COLO668 (cell line): ENCODE measurements at regions not wholly inside any gene's neighbourhood (a gene's known extent, or its start where the extent isn't known, plus 50 kb on each side); places are given as distances from the start of the nearest gene placed in this dataset.

Source experiments
- DNase-seq: peaks from one replicate; lab custom pipeline; 2025; ENCODE audit not compliant: unreplicated experiment; lab: John Stamatoyannopoulos, UW

- no peak for DNase-seq
Observed at GRCh38 chr13:34405410-34406181, 536.5 kb upstream of the NBEA start.

DNA sequence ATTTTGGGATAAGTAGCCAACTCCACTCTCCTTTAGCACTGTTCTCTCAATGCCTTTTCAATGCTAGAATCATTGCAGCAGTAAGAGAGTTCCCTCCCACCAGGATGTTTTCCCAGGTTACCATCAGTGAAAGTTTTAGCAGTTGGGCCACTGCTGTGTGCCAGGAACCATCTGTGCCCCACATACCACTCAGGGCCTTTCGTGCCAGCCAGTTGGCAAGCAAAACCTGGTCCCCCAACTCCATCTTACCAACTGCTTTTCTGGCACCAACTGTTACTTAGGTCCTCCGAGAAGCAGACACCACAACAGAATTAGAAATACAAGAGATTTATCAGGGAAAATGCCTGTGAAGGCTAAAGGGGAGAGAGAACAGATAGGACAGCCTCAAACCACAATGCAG lies 533.4 kb upstream of the NBEA start:
- no peak for DNase-seq

DNA sequence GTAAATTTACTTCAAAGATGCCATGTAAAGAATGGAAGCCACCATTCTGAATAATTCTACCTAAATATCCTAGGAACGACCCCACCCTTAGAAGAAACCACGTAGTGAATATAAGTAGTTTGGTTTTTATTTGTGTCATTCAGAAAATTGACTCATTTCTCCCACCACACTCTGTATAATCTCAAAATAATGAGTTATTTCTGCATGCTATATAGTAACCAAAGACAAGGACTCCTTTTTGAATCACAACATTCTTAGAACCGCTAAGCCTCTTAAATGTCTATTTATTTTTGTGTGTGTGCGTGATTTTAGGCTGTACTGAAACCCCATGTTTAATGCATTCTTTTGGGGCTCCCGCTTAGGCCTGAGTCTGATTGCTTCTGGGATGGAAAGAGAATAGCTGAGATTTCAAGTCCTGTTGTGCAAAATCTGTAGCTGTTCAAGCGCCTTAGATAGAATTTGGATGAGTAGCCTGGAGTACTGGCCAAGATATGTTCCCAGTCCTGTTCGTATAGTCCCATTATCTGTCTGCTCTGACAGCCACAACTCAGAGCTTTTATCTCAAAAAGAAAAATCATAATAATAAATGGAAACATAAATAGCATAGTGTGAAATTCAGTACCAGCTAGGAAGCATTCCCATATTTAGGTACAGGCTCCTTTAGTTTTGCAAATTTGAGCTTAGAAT lies 532.4 kb upstream of the NBEA start:
- DNase-seq: no peak

DNA sequence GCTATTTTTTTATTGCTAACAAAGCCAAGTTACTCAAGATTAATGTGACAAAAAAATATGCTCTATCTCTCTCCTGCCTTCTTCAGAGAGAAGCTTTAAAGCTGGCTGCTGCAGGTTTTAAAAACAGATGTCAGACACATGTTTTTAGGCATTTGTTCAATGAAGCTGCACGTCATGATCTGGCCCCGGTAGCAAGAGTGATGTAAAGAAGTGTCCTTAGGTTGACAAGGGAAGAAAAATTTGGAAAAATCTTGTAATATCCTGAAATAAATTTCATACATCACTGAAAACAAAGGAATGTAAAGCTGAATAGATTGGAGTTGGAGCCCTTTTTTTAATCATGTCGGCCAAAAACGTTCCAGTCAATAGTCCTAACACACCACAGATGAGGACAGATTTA lies 531.4 kb upstream of the NBEA start:
- no peak for DNase-seq

- DNase-seq: no peak
Observed at GRCh38 chr13:34411177-34411576, 530.9 kb upstream of the NBEA start.

DNA sequence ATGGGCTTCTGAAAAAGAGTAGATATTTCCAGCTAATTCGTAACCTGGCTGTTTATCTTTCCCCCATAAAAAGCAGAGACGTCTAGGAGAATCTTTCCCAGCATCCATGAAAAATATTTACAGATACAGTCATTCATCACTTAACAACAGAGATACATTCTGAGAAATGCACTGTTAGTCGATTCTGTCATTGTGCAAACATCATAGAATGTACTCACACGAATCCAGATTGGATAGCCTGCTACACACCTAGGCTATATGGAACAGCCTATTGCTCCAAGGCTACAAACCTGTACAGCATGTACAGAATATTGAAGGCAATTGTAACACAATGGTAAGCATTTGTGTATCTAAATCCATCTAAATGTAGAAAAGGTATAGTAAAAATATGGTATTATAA lies 530.2 kb upstream of the NBEA start:
- no peak for DNase-seq

DNA sequence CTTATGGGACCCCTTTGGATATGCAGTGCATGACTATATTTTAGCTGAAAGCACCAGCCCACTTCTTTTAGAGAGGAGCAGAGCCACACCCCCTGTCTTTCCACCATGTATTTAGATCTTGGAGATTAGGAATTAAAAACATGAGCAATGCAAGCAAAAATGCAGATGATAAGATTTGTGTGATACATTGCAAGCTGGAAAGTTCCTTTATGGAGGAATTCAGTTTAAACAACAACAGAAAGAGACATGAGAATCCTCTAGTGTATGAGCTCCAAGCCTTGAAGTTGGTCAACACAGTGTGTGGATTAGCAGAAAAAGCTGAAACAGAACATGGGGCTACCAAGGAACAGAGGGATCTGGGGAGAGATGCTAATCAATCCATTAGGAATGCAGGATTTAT lies 529.8 kb upstream of the NBEA start:
- DNase-seq: no peak

- no peak for DNase-seq
Observed at GRCh38 chr13:34412817-34413375, 529.2 kb upstream of the NBEA start.

DNA sequence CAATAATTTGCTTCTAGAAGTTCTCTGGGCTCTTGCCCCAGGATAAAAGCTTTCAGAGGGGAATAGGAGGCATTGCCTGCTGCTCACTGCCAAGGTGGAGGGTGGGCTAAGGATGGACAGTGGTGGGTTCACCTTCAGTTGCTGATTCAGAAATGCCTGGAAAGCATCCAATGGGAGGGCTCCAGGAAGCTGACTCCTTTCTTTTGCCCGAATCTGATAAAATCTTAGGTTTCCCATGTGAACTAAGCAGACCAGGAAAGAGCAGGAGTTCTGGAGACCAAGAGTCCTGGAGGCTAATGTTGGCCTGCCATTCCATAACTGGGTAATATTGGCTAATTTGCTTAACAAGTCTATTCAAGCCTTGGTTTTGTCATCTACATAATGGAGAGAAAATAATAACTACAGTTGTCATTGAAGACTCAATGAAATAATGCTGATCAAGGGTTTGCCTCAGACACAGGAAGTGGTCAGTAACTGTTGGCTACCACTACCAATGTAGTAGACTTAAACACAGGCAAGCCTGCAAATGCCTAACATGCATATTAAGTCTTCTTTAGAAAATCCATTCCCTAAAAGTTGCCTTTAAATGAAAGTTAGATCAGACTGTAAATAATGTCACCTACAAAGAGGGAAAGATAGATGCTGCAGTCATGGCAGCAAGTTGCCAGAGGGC lies 528.4 kb upstream of the NBEA start:
- DNase-seq: no peak

DNA sequence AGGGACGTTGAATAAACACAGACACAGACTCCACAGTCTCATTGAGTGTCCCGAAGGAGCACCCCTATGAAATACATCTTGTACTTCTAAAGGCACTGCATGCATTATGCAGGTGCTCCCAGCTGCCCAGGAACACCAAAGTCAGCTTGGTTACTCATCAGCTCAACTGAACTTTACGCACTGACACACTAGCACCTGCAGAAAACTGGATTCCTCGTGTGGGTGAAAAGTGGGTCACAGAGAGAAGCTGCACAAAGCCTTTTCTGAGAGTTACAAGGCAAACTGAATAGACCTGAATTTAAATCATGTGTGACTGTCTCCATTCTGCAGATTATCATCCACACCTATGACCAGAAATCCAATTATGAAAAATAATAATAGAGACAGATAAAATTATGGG lies 527.5 kb upstream of the NBEA start:
- DNase-seq: no peak

DNA sequence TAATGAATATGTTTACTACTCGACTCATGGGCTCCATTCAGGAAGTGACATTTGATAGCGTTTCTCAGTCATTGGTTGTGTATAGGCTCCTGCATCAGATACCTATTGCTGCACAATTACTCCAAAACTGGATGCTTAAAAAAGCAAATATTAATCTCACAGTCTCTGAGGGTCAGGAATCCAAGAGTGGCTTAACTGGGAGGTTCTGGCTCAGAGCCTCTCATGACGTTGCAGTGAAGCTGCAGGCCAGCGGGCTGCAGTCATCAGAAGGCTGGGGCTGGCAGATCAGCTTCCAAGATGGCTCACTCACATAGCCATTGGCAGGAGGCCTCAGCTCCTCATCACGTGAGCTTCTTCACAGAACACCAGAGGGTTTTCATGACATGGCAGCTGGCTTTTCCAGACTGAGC lies 525.1 kb upstream of the NBEA start:
- DNase-seq: no peak

DNA sequence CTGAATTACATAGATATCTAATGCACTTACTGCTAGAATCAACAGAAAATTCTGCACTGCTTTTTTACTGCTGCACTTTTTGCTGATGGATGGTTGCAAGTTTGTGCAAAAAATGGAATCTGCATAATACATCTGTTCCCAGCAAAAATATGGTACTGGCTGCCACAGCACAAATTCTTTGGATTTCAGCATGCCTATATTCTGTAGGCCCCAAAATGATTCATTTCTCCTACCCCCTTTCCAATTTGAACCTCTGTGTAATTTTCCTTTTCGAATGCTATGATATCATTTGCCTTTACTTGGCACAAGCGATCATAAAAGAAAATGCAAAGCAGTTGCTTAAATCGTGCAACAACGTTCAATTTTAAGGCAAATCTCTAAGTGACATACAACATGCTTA lies 524.2 kb upstream of the NBEA start:
- DNase-seq: no peak

DNA sequence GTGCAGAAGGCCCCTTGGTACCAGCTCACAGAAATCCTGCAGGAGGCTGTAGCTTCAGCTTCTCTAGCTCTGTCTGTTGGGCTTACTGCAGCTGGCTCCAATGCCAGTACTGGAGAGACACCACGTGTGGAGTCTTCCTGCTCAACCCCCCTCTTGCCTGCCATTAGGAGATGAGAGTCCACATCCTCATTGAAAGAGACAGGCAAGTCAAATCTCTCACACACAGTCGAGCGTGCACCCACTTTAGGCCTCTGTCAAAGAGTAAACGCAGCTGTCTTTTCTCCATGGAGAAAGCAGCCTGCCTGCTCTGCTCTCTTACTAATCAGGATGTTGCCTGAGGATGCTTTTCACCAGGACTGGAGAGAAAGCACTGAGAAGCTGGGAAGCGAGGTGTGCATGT lies 523.0 kb upstream of the NBEA start:
- peak; percentile 80 for DNase-seq

DNA sequence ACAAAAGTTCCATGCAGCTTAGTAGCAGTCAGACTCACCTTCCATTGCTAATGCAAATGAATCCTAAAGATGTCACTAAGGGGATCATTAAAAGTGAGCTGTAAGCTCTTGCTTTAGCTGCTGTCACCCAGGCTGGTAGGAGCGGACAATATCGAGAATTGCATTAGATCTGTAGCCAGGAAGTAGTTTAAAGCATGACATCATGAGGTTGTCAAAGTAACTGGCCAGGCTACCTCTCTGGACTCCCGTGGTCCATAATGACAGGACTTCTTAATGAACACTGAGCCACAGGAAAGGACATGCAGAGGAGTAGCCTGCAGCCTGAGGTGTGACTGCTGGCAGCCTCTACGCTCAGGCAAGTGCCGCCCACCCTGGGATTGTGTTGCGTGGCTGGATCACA lies 522.3 kb upstream of the NBEA start:
- no peak for DNase-seq

DNA sequence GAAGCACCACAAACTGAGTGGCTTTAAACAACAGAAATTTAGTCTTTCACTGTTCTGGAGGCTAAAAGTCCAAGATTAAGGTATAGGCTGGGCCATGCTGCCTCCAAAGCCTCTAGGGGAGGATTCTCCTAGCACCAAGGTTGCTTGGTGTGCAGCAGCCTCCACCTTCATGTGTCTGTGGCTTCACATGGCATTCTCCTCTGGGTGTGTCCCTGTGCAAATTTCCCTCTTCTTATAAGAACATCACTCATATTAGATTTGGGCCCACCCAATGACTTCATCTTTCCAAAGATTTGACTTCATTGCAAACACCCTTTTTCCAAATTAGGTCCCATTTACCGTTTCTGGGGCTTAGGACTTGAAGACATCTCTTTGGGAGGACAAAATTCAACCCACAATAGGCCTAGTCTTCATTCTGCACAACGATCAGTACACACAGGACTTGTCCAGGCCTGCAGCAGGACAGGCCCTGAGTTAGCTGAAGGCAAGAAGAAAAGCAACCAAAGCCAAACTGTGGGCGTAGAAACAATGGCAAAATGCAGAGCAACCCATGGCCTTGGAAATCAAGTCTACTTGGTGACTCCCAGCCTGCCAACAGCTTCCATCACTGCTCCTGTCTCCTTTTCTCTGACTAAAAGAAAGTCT lies 521.2 kb upstream of the NBEA start:
- DNase-seq: no peak

DNA sequence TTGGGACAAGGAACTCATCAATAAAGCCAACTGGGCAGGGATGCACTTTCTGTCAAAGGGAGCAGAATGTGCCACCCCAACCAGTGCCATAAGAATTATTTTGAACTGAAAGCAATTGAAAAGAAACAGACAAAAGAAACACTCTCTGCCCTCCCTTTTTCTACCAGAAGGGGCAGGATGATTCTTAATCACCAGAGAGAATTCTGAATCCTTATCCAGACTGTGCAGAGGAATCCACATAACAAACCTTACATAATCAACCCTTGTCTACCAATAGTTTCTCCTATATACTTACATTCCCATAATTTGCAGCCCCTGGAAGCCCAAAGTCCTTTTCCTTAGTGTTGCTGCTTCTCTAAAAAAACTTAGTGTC lies 520.7 kb upstream of the NBEA start:
- DNase-seq: no peak

DNA sequence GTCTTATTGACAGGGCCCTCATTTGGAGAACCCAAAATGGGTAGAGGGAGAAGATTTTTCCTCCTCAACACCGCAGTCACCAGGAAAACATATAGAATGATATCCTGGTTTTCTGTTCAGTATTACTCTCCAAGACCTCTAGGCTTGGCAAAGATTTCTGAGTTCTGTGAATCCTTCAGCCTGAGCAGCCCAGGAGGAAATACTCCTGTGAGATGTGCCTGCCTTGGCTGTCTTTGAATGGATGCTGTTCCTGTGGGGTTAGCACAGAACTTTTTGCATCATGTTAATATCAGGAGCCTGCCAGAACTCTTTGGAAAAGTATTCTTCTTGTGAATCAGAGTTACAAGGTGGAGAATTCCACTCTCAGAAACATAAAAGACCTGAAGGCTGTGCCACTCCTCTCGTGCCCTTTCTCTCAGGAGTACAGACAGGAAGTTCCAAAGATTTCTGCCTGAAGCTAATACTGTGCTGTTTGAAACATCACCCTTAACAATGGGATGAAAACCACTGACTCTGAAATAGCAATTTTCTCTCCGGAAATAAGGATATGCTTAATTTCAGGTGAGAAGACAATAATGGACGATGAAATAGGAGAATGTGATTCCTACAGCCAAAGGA lies 520.1 kb upstream of the NBEA start:
- DNase-seq: no peak

GRCh38 chr13:34422956-34423355 lies 519.1 kb upstream of the NBEA start:
- no peak for DNase-seq

GRCh38 chr13:34425327-34425949 lies 516.6 kb upstream of the NBEA start:
- no peak for DNase-seq

DNA sequence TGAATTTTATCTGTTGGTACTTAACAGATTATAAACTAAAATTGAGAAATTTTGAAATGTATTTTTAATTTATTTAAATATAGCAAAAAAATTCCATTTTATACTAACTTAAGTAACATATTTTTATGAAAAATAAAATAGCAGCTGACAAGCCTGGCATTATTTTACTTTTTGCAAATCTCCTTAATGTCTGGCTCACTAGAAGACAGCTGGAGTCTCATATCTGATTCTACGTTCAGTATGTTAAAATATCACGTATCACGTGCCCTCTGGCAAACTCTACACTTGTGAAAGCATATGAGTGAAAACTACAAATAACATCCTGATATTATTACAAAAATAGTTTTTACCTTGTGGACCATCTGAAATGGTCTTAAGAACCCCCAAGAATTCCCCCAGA lies 513.2 kb upstream of the NBEA start:
- DNase-seq: no peak

DNA sequence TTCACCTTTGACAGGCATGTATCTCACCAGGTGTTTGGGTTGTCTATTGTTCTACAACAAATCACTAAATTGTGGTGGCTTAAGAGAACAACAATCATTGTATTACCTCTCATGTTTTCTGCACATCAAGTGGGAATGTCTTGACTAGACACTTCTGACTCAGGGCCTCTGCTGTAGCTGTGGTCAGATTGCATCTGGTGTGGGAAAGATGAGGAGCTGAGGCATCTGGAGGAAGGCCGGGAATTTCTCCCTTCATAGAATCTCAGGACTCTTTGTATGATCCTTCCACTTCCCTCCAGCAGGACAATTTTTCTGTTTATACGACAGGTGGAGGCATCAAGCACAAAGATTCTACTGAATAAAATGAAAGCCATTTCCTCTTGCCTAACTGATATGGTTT lies 511.8 kb upstream of the NBEA start:
- DNase-seq: no peak
